ENCODE measurements at regions not wholly inside any gene's neighbourhood (a gene's known extent, or its start where the extent isn't known, plus 50 kb on each side); places are given as distances from the start of the nearest gene placed in this dataset.

- TF ChIP-seq POLR2AphosphoS5 (IDR thresholded peaks at IDR 0.05; ENCODE audit: low read depth) (no peak), CTCF (conservative IDR thresholded peaks at IDR 0.05; ENCODE audit: low read depth in 2 of 2) (no peak), ZNF331 (CRISPR knock-in tag; IDR thresholded peaks at IDR 0.05; ENCODE audit: low read depth) (no peak), STAT1 (IDR thresholded peaks at IDR 0.05; ENCODE audit: unreplicated experiment) (no peak), EZH2 (IDR thresholded peaks at IDR 0.05; ENCODE audit: low read depth, unreplicated experiment) (no peak), JUNB (IDR thresholded peaks at IDR 0.05; ENCODE audit: unreplicated experiment) (no peak), EZH2phosphoT487 (IDR thresholded peaks at IDR 0.05; ENCODE audit: unreplicated experiment) (no peak)
- TF ChIP-seq, protein P1, sequence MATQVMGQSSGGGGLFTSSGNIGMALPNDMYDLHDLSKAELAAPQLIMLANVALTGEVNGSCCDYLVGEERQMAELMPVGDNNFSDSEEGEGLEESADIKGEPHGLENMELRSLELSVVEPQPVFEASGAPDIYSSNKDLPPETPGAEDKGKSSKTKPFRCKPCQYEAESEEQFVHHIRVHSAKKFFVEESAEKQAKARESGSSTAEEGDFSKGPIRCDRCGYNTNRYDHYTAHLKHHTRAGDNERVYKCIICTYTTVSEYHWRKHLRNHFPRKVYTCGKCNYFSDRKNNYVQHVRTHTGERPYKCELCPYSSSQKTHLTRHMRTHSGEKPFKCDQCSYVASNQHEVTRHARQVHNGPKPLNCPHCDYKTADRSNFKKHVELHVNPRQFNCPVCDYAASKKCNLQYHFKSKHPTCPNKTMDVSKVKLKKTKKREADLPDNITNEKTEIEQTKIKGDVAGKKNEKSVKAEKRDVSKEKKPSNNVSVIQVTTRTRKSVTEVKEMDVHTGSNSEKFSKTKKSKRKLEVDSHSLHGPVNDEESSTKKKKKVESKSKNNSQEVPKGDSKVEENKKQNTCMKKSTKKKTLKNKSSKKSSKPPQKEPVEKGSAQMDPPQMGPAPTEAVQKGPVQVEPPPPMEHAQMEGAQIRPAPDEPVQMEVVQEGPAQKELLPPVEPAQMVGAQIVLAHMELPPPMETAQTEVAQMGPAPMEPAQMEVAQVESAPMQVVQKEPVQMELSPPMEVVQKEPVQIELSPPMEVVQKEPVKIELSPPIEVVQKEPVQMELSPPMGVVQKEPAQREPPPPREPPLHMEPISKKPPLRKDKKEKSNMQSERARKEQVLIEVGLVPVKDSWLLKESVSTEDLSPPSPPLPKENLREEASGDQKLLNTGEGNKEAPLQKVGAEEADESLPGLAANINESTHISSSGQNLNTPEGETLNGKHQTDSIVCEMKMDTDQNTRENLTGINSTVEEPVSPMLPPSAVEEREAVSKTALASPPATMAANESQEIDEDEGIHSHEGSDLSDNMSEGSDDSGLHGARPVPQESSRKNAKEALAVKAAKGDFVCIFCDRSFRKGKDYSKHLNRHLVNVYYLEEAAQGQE (IDR thresholded peaks at IDR 0.05; ENCODE audit: unreplicated experiment), result no peak
- TF ChIP-seq, protein P2, sequence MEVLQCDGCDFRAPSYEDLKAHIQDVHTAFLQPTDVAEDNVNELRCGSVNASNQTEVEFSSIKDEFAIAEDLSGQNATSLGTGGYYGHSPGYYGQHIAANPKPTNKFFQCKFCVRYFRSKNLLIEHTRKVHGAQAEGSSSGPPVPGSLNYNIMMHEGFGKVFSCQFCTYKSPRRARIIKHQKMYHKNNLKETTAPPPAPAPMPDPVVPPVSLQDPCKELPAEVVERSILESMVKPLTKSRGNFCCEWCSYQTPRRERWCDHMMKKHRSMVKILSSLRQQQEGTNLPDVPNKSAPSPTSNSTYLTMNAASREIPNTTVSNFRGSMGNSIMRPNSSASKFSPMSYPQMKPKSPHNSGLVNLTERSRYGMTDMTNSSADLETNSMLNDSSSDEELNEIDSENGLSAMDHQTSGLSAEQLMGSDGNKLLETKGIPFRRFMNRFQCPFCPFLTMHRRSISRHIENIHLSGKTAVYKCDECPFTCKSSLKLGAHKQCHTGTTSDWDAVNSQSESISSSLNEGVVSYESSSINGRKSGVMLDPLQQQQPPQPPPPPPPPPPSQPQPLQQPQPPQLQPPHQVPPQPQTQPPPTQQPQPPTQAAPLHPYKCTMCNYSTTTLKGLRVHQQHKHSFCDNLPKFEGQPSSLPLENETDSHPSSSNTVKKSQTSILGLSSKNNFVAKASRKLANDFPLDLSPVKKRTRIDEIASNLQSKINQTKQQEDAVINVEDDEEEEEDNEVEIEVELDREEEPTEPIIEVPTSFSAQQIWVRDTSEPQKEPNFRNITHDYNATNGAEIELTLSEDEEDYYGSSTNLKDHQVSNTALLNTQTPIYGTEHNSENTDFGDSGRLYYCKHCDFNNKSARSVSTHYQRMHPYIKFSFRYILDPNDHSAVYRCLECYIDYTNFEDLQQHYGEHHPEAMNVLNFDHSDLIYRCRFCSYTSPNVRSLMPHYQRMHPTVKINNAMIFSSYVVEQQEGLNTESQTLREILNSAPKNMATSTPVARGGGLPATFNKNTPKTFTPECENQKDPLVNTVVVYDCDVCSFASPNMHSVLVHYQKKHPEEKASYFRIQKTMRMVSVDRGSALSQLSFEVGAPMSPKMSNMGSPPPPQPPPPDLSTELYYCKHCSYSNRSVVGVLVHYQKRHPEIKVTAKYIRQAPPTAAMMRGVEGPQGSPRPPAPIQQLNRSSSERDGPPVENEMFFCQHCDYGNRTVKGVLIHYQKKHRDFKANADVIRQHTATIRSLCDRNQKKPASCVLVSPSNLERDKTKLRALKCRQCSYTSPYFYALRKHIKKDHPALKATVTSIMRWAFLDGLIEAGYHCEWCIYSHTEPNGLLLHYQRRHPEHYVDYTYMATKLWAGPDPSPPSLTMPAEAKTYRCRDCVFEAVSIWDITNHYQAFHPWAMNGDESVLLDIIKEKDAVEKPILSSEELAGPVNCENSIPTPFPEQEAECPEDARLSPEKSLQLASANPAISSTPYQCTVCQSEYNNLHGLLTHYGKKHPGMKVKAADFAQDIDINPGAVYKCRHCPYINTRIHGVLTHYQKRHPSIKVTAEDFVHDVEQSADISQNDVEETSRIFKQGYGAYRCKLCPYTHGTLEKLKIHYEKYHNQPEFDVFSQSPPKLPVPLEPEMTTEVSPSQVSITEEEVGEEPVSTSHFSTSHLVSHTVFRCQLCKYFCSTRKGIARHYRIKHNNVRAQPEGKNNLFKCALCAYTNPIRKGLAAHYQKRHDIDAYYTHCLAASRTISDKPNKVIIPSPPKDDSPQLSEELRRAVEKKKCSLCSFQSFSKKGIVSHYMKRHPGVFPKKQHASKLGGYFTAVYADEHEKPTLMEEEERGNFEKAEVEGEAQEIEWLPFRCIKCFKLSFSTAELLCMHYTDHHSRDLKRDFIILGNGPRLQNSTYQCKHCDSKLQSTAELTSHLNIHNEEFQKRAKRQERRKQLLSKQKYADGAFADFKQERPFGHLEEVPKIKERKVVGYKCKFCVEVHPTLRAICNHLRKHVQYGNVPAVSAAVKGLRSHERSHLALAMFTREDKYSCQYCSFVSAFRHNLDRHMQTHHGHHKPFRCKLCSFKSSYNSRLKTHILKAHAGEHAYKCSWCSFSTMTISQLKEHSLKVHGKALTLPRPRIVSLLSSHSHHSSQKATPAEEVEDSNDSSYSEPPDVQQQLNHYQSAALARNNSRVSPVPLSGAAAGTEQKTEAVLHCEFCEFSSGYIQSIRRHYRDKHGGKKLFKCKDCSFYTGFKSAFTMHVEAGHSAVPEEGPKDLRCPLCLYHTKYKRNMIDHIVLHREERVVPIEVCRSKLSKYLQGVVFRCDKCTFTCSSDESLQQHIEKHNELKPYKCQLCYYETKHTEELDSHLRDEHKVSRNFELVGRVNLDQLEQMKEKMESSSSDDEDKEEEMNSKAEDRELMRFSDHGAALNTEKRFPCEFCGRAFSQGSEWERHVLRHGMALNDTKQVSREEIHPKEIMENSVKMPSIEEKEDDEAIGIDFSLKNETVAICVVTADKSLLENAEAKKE (CRISPR knock-in tag; IDR thresholded peaks at IDR 0.05), result no peak
Observed at GRCh38 chr9:2284770-2285169, 269.6 kb downstream of the SMARCA2 start.
